SK-N-SH (cell line): ENCODE measurements at regions not wholly inside any gene's neighbourhood (a gene's known extent, or its start where the extent isn't known, plus 50 kb on each side); places are given as distances from the start of the nearest gene placed in this dataset.

Source experiments
- CTCF ChIA-PET: fragments of 300-600, 350-600 bp; formaldehyde crosslinking; extraction: SDS; loops from one replicate; lab custom pipeline; 2021; lab: Yijun Ruan, JAX
- POLR2A ChIA-PET: fragments of 350-600 bp; sonication (Branson Sonifier 250); formaldehyde crosslinking; extraction: SDS; loops from one replicate; lab custom pipeline; 2020; ENCODE audit warnings: antibody characterized with exemption, inconsistent platforms; lab: Yijun Ruan, JAX
- DNase-seq: peaks from one replicate; pipeline ENCODE4 v3.0.0; 2012
- H2AFZ ChIP-seq: fragments of 200-600 bp; sonication (generic); 2 replicates; pipeline ENCODE4 v1.8.1; 2016; ENCODE audit warnings: antibody characterized with exemption, mild to moderate bottlenecking, low read depth
- H3F3A ChIP-seq: fragments of 200-600 bp; sonication (generic); replicated peaks from 2 replicates; pipeline ENCODE3; 2016; ENCODE audit warnings: antibody characterized with exemption, mild to moderate bottlenecking; ENCODE audit not compliant: insufficient read depth
- H3K27ac ChIP-seq, 2 experiments: fragments of 200-500 bp in 1 of 2; fragments of 200-600 bp in 1 of 2; sonication (Bioruptor generic) in 1 of 2; sonication (generic), shearing (Covaris generic) in 1 of 2; 2 replicates each; pipeline versions ENCODE4 v1.5.1 to v1.6.1; 2014 to 2016; ENCODE audit warnings: low read depth in 2 of 2, inconsistent platforms in 1 of 2, low read length in 1 of 2, mild to moderate bottlenecking in 1 of 2, mixed read lengths in 1 of 2
- H3K27me3 ChIP-seq: fragments of 200-600 bp; sonication (generic), shearing (Covaris generic); 2 replicates; pipeline ENCODE4 v1.6.1; 2016; ENCODE audit warnings: mixed run types; ENCODE audit not compliant: insufficient read depth
- H3K36me3 ChIP-seq, 2 experiments: fragments of 200-500 bp in 1 of 2; fragments of 200-600 bp in 1 of 2; sonication (Bioruptor generic) in 1 of 2; sonication (generic) in 1 of 2; replicated peaks in 1 of 2; 2 replicates each; pipeline versions ENCODE3 to v1.5.1; 2014 to 2016; ENCODE audit warnings: low read length in 1 of 2, mild to moderate bottlenecking in 1 of 2; ENCODE audit not compliant: insufficient read depth in 2 of 2, control insufficient read depth in 1 of 2
- H3K4me1 ChIP-seq, 2 experiments: fragments of 200-500 bp in 1 of 2; fragments of 200-600 bp in 1 of 2; sonication (Bioruptor generic) in 1 of 2; sonication (generic), shearing (Covaris generic) in 1 of 2; 2 replicates each; pipeline versions ENCODE4 v1.5.1 to v1.6.1; 2014 to 2016; ENCODE audit warnings: low read depth in 1 of 2, low read length in 1 of 2, mixed run types in 1 of 2; ENCODE audit not compliant: insufficient read depth in 2 of 2, control insufficient read depth in 1 of 2
- H3K4me2 ChIP-seq: fragments of 200-600 bp; sonication (generic), shearing (Covaris generic); 2 replicates; pipeline ENCODE4 v1.6.1; 2017; ENCODE audit warnings: mixed run types
- H3K4me3 ChIP-seq, 2 experiments: fragments of 200-500 bp in 1 of 2; fragments of 200-600 bp in 1 of 2; sonication (Bioruptor generic) in 1 of 2; sonication (generic), shearing (Covaris generic) in 1 of 2; 2 replicates each; pipeline versions ENCODE4 v1.5.1 to v1.8.1; 2014 to 2016; ENCODE audit warnings: low read depth in 2 of 2, inconsistent platforms in 1 of 2, low read length in 1 of 2, mild to moderate bottlenecking in 1 of 2, mixed read lengths in 1 of 2, moderate library complexity in 1 of 2
- H3K79me2 ChIP-seq: fragments of 200-600 bp; sonication (generic); 2 replicates; pipeline ENCODE4 v1.8.1; 2017; ENCODE audit warnings: mild to moderate bottlenecking; ENCODE audit not compliant: insufficient read depth
- H3K9ac ChIP-seq: fragments of 200-600 bp; sonication (generic); 2 replicates; pipeline ENCODE4 v1.6.1; 2017; ENCODE audit warnings: mixed run types
- H3K9me2 ChIP-seq: fragments of 200-600 bp; sonication (generic); 2 replicates; pipeline ENCODE4 v1.6.1; 2017; ENCODE audit warnings: mixed run types
- H3K9me3 ChIP-seq: fragments of 200-600 bp; sonication (generic); 2 replicates; pipeline ENCODE4 v1.6.1; 2017; ENCODE audit warnings: mixed run types, mild to moderate bottlenecking, moderate library complexity
- H4K20me1 ChIP-seq: fragments of 200-600 bp; sonication (generic); 2 replicates; pipeline ENCODE4 v1.6.1; 2017; ENCODE audit warnings: mild to moderate bottlenecking, mixed run types; ENCODE audit not compliant: insufficient read depth
- ELF1 ChIP-seq: IDR thresholded peaks from 2 replicates; pipeline ENCODE4 v1.4.0; 2012
- EP300 ChIP-seq, 2 experiments: IDR thresholded peaks; 2 replicates each; pipeline versions ENCODE4 v1.4.0 to v1.6.1; 2012; ENCODE audit warnings: borderline replicate concordance in 1 of 2, low read depth in 1 of 2, low read length in 1 of 2
- FOXJ3 ChIP-seq: sonication (generic); formaldehyde crosslinking; IDR thresholded peaks from 2 replicates; pipeline ENCODE4 v1.5.1; 2020; ENCODE audit warnings: mild to moderate bottlenecking, missing genetic modification reagents
- GABPA ChIP-seq: IDR thresholded peaks from 2 replicates; pipeline ENCODE4 v1.4.0; 2012; ENCODE audit warnings: low read depth, mild to moderate bottlenecking
- MEF2A ChIP-seq: IDR thresholded peaks from 2 replicates; pipeline ENCODE4 v1.4.0; 2012; ENCODE audit warnings: low read depth, borderline replicate concordance
- MXI1 ChIP-seq: IDR thresholded peaks from 2 replicates; pipeline ENCODE4 v1.6.1; 2012; ENCODE audit warnings: mild to moderate bottlenecking, low read depth, low read length, improper control_type of control experiment
- NFIC ChIP-seq: IDR thresholded peaks from 2 replicates; pipeline ENCODE4 v1.4.0; 2012; ENCODE audit warnings: borderline replicate concordance
- POLR2AphosphoS5 ChIP-seq: IDR thresholded peaks from 2 replicates; pipeline ENCODE4 v1.6.1; 2012; ENCODE audit warnings: low read depth, low read length
- RCOR1 ChIP-seq: fragments of 150-350 bp; IDR thresholded peaks from 2 replicates; pipeline ENCODE4 v1.6.1; 2017; ENCODE audit warnings: antibody characterized with exemption, low read length
- RFX5 ChIP-seq: IDR thresholded peaks from 2 replicates; pipeline ENCODE4 v1.6.1; 2012; ENCODE audit warnings: mild to moderate bottlenecking, improper control_type of control experiment, low read length
- SIN3A ChIP-seq: IDR thresholded peaks from 2 replicates; pipeline ENCODE4 v1.6.1; 2012; ENCODE audit warnings: low read depth, mild to moderate bottlenecking, low read length, moderate library complexity, borderline replicate concordance
- TEAD4 ChIP-seq: IDR thresholded peaks from 2 replicates; pipeline ENCODE4 v1.4.0; 2012; ENCODE audit warnings: mild to moderate bottlenecking, borderline replicate concordance; ENCODE audit not compliant: insufficient read depth
- YY1 ChIP-seq: IDR thresholded peaks from 2 replicates; pipeline ENCODE4 v1.4.0; 2012; ENCODE audit warnings: low read depth, mild to moderate bottlenecking
- WGBS: methylation state at CpG from one replicate; pipeline ENCODE4 v1.1.6; 2017; ENCODE audit warnings: low lambda C conversion rate; 5-methylcytosine and 5-hydroxymethylcytosine counted together
- TF ChIP-seq, protein P1 (sequence below): IDR thresholded peaks from 2 replicates; pipeline ENCODE4; 2012
- TF ChIP-seq, protein P2 (sequence below): IDR thresholded peaks from 2 replicates; pipeline ENCODE4 v1.4.0; 2012; ENCODE audit warnings: low read depth, borderline replicate concordance
- TF ChIP-seq, protein P3 (sequence below): fragments of 150-350 bp; IDR thresholded peaks from 2 replicates; pipeline ENCODE4 v1.6.1; 2017; ENCODE audit warnings: antibody characterized with exemption, low read length, low read depth, borderline replicate concordance
- TF ChIP-seq, protein P4 (sequence below): IDR thresholded peaks from 2 replicates; pipeline ENCODE4 v1.4.0; 2012; ENCODE audit warnings: low read depth, borderline replicate concordance

DNA sequence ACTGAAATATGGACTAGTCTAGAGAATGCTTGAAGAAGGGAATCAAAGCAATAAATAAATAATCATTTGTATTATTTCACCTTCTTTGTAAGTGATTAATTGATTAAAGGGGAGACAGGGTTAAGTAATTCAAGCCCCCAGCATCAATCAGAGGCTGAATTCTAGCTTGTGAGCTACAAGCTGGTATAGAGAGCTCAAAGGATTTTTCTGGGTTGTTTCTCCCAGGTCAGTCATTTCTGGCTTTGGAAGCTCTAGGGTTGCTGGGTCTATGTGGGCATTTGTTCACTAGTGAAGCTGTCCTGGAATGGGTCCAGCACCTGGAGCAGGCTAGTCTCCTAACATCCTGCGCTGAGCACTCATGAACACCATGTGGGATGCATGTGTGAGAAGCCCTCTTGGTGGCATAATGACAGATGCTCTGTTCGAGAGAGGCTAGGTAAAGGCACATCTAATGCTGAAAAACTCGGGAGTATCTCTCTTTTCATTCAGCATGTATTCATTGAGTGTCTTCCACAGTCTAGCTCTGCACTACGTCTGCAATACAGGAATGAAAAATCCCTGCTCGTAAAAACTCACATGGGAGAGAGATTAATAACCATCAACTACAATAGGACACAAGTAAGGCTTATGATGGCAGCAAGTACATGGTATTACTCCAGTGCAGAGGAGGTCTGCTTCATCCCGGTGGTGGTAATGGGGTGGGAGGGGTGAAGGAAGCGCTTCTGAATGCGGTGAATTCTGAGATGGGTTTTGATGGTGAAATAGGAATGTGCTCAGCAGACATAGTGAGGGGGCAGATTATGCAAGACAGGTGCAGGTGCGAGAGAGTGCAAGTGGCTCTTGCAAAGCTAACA lies 68.0 kb upstream of the NRP1 start:
- H3K36me3 ChIP-seq: no peaks in the 10 kb centered on the region
- no peak for TF ChIP-seq MEF2A
- TF ChIP-seq FOXJ3 (CRISPR knock-in tag): no peak
- peak; percentile 46; the same call in 1 of the 2 replicates for TF ChIP-seq MXI1
- TF ChIP-seq, protein P1, sequence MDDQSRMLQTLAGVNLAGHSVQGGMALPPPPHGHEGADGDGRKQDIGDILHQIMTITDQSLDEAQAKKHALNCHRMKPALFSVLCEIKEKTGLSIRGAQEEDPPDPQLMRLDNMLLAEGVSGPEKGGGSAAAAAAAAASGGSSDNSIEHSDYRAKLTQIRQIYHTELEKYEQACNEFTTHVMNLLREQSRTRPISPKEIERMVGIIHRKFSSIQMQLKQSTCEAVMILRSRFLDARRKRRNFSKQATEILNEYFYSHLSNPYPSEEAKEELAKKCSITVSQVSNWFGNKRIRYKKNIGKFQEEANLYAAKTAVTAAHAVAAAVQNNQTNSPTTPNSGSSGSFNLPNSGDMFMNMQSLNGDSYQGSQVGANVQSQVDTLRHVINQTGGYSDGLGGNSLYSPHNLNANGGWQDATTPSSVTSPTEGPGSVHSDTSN: no peak
- POLR2A ChIA-PET: no interaction called here

DNA sequence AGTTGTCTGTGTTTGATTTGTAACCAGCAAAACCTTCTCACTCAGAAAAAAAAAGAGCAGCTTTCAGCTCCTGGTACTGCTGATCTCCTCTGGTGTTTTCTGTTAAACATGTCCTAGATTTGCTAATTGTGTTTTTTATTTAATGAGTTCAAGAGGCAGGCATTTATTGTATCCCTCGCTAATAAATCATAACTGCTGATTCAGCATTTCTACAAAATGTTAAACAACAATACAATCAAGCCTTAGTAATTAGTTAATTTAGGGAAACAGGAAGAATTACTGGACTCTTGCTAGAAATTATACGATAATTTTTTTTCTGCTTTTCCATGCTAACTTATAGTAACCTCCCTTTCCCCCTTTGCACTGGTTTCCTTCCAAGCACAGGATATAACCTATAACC lies 66.8 kb upstream of the NRP1 start:
- no peaks in the 10 kb centered on the region for H3K79me2 ChIP-seq
- WGBS: 87% methylated on average over 2 of the region's 2 CpGs
- ChIA-PET POLR2A (no interaction called here), CTCF (no interaction called here)
- no peaks in the 10 kb centered on the region for H4K20me1 ChIP-seq
- H3K9ac ChIP-seq: no peak overlapping the region
- H3K4me1 ChIP-seq: peaks cover 0 to 6% of the 10 kb centered on the region in 2 experiments; a peak in 1 of 4 replicates
- DNase-seq: no peak
- H3K27ac ChIP-seq: no peak overlapping the region
- no peaks in the 10 kb centered on the region for H3K9me2 ChIP-seq
- H3F3A ChIP-seq: no peaks in the 10 kb centered on the region
- H3K9me3 ChIP-seq: 0 out of 2 replicates have a peak, but pooled peaks cover 11% of the 10 kb centered on the region
- no peaks in the 10 kb centered on the region for H3K36me3 ChIP-seq
- no peaks in the 10 kb centered on the region for H3K27me3 ChIP-seq
- H3K4me3 ChIP-seq: no peak overlapping the region
- no peak overlapping the region for H3K4me2 ChIP-seq
- H2AFZ ChIP-seq: no peak overlapping the region
- TF ChIP-seq RCOR1: no peak
- no peak for TF ChIP-seq NFIC
- no peak for TF ChIP-seq EP300 (IDR thresholded peaks at IDR 0.05; ENCODE audit: borderline replicate concordance in 1 of 2, low read depth in 1 of 2, low read length in 1 of 2)
- TF ChIP-seq, protein P2, sequence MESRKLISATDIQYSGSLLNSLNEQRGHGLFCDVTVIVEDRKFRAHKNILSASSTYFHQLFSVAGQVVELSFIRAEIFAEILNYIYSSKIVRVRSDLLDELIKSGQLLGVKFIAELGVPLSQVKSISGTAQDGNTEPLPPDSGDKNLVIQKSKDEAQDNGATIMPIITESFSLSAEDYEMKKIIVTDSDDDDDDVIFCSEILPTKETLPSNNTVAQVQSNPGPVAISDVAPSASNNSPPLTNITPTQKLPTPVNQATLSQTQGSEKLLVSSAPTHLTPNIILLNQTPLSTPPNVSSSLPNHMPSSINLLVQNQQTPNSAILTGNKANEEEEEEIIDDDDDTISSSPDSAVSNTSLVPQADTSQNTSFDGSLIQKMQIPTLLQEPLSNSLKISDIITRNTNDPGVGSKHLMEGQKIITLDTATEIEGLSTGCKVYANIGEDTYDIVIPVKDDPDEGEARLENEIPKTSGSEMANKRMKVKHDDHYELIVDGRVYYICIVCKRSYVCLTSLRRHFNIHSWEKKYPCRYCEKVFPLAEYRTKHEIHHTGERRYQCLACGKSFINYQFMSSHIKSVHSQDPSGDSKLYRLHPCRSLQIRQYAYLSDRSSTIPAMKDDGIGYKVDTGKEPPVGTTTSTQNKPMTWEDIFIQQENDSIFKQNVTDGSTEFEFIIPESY: no peak
- TF ChIP-seq GABPA: no peak
- TF ChIP-seq, protein P3, sequence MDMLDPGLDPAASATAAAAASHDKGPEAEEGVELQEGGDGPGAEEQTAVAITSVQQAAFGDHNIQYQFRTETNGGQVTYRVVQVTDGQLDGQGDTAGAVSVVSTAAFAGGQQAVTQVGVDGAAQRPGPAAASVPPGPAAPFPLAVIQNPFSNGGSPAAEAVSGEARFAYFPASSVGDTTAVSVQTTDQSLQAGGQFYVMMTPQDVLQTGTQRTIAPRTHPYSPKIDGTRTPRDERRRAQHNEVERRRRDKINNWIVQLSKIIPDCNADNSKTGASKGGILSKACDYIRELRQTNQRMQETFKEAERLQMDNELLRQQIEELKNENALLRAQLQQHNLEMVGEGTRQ: no peak
- TF ChIP-seq, protein P1: no peak
- no peak for TF ChIP-seq RFX5
- no peak for TF ChIP-seq SIN3A
- TF ChIP-seq ELF1: no peak
- no peak for TF ChIP-seq TEAD4
- TF ChIP-seq, protein P4, sequence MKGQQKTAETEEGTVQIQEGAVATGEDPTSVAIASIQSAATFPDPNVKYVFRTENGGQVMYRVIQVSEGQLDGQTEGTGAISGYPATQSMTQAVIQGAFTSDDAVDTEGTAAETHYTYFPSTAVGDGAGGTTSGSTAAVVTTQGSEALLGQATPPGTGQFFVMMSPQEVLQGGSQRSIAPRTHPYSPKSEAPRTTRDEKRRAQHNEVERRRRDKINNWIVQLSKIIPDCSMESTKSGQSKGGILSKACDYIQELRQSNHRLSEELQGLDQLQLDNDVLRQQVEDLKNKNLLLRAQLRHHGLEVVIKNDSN: no peak
- TF ChIP-seq MXI1: no peak
- no peak for TF ChIP-seq YY1
- no peak for TF ChIP-seq POLR2AphosphoS5

More for the DNA sequence above, 68.0 kb upstream of the NRP1 start:
- no peak for DNase-seq
- H3K27me3 ChIP-seq: no peaks in the 10 kb centered on the region
- no peak overlapping the region for H3K9ac ChIP-seq
- no peaks in the 10 kb centered on the region for H3F3A ChIP-seq
- H3K9me2 ChIP-seq: no peaks in the 10 kb centered on the region
- H3K9me3 ChIP-seq: 0 out of 2 replicates have a peak, but pooled peaks cover 5% of the 10 kb centered on the region
- CTCF ChIA-PET: interaction anchor here (1.2 kb wide), 1 partner anchor 9 kb away, joined by 3 read pairs; no protein-coding TSS in a partner anchor
- no peak overlapping the region for H2AFZ ChIP-seq
- no peaks in the 10 kb centered on the region for H3K79me2 ChIP-seq
- peaks cover 0 to 6% of the 10 kb centered on the region in 2 experiments; a peak in 1 of 4 replicates for H3K4me1 ChIP-seq
- no peak overlapping the region for H3K4me3 ChIP-seq
- 59% methylated on average over 9 of the region's 9 CpGs for WGBS
- no peak overlapping the region for H3K4me2 ChIP-seq
- no peak overlapping the region for H3K27ac ChIP-seq
- no peaks in the 10 kb centered on the region for H4K20me1 ChIP-seq
